ENCODE measurements at regions not wholly inside any gene's neighbourhood (a gene's known extent, or its start where the extent isn't known, plus 50 kb on each side); places are given as distances from the start of the nearest gene placed in this dataset.

DNA sequence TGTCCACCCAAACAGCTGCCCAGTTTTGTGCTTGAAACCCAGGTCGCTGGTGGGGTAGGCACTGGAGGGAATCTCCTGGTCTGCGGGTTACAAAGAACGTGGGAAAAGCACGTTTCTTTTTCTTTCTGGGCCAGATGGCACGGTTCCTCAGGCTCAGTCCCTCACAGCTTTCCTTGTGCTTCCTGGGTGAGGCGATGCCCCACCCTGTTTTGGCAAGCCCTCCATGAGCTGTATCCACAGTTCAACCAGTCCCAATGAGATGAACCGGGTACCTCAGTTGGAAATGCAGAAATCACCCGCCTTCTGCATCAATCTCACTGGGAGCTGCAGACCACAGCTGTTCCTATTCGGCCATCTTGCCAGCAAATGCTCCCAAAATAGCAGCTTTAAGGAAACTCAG, 51.4 kb upstream of the TMTC2 start:
- DNase-seq, result no peak
- TF ChIP-seq, protein P1, sequence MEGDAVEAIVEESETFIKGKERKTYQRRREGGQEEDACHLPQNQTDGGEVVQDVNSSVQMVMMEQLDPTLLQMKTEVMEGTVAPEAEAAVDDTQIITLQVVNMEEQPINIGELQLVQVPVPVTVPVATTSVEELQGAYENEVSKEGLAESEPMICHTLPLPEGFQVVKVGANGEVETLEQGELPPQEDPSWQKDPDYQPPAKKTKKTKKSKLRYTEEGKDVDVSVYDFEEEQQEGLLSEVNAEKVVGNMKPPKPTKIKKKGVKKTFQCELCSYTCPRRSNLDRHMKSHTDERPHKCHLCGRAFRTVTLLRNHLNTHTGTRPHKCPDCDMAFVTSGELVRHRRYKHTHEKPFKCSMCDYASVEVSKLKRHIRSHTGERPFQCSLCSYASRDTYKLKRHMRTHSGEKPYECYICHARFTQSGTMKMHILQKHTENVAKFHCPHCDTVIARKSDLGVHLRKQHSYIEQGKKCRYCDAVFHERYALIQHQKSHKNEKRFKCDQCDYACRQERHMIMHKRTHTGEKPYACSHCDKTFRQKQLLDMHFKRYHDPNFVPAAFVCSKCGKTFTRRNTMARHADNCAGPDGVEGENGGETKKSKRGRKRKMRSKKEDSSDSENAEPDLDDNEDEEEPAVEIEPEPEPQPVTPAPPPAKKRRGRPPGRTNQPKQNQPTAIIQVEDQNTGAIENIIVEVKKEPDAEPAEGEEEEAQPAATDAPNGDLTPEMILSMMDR (IDR thresholded peaks at IDR 0.05; ENCODE audit: low read depth, low read length), result no peak
- no peaks in the 10 kb centered on the region for H3K4me1 ChIP-seq
- no peaks in the 10 kb centered on the region for H3K27me3 ChIP-seq
- no peak overlapping the region for H3K4me3 ChIP-seq (ENCODE audit: low read depth, low read length)
- H3K36me3 ChIP-seq, result no peaks in the 10 kb centered on the region
- no peaks in the 10 kb centered on the region; the same call in 1 of the 2 replicates for H3K9me3 ChIP-seq

Data from BE2C (cell line).